HPDE6-E6E7 (cell line): ENCODE measurements at regions not wholly inside any gene's neighbourhood (a gene's known extent, or its start where the extent isn't known, plus 50 kb on each side); places are given as distances from the start of the nearest gene placed in this dataset.

Source experiments
- DNase-seq: peaks from one replicate; pipeline ENCODE4 v3.0.0; 2011; ENCODE audit warnings: missing footprints; ENCODE audit errors: extremely low spot score

DNA sequence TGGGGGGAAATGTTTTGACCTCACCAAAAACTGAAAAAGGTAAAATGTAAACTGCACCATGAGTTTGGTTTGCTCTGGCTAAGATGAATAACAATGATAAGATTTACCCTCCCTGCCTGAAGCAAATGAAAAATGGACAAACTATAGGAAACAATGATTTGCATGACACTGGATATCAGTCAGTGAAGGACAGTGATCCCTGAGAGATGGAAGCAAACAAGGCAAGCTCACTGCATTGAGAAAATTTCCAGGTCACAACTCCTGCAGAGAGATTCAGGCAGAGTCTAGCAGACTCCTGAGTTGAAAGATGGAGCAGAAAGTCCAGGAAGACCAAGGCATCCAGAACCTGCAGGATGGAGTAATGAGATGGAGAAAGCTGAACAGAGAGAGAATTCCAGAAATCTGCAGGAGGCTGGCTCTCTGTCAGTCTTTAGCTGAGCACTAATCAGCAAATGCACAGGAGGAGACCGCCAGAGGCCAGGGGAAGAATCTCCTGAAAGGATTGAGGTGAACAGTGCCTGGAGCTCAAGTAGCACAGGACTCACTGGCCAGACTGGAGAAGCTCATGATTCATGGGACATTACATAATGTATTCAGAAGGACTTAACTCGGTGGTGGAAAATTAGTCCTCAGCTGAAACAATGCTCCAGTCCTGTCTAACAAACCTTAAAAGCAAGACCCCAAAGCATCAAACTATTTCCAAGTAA lies 51.2 kb upstream of the PALS2 start:
- DNase-seq = no peak
